Activated naive CD4-positive, alpha-beta T cell treated with anti-CD3 and anti-CD28 coated beads, Interleukin-2, amount 50 U/mL, for 24 hours (primary cell): ENCODE measurements at regions not wholly inside any gene's neighbourhood (a gene's known extent, or its start where the extent isn't known, plus 50 kb on each side); places are given as distances from the start of the nearest gene placed in this dataset.

Experiments used
- H3K27ac Mint-ChIP-seq: one replicate; pipeline ENCODE4 v1.8.0; 2021; ENCODE audit warnings: mild to moderate bottlenecking, mixed read lengths
- H3K27me3 Mint-ChIP-seq: one replicate; pipeline ENCODE4 v1.8.0; 2021; ENCODE audit warnings: mixed read lengths
- H3K36me3 Mint-ChIP-seq: one replicate; pipeline ENCODE4 v1.8.0; 2021; ENCODE audit warnings: mixed read lengths
- H3K4me1 Mint-ChIP-seq: one replicate; pipeline ENCODE4 v1.8.0; 2021; ENCODE audit warnings: mixed read lengths
- H3K4me3 Mint-ChIP-seq: one replicate; pipeline ENCODE4 v1.8.0; 2021; ENCODE audit warnings: mild to moderate bottlenecking, mixed read lengths
- H3K9me3 Mint-ChIP-seq: one replicate; pipeline ENCODE4 v1.8.0; 2021; ENCODE audit warnings: mixed read lengths

GRCh38 chr5:33361781-33362180, 79.0 kb upstream of the TARS1 start:
- H3K4me1 Mint-ChIP-seq = no peaks in the 10 kb centered on the region

GRCh38 chr5:33362915-33363314, 77.8 kb upstream of the TARS1 start:
- Mint-ChIP-seq H3K27me3 (peaks cover 3% of the 10 kb centered on the region), H3K4me1 (no peaks in the 10 kb centered on the region), H3K27ac (no peak overlapping the region), H3K4me3 (no peak overlapping the region), H3K36me3 (no peaks in the 10 kb centered on the region), H3K9me3 (no peaks in the 10 kb centered on the region)

More at GRCh38 chr5:33361781-33362180, 79.0 kb upstream of the TARS1 start:
- H3K36me3 Mint-ChIP-seq = no peaks in the 10 kb centered on the region
- H3K9me3 Mint-ChIP-seq = no peaks in the 10 kb centered on the region
- H3K4me3 Mint-ChIP-seq = no peak overlapping the region
- peaks cover 3% of the 10 kb centered on the region for H3K27me3 Mint-ChIP-seq
- H3K27ac Mint-ChIP-seq = no peak overlapping the region

- no peak overlapping the region for H3K27ac Mint-ChIP-seq
- H3K4me1 Mint-ChIP-seq = no peaks in the 10 kb centered on the region
- H3K27me3 Mint-ChIP-seq = peaks cover 1% of the 10 kb centered on the region
- H3K36me3 Mint-ChIP-seq = no peaks in the 10 kb centered on the region
- no peaks in the 10 kb centered on the region for H3K9me3 Mint-ChIP-seq
- H3K4me3 Mint-ChIP-seq = no peak overlapping the region
These were observed 77.2 kb upstream of the TARS1 start for GRCh38 chr5:33363537-33363936.

GRCh38 chr5:33364406-33364805, 76.4 kb upstream of the TARS1 start:
- H3K4me1 Mint-ChIP-seq = no peaks in the 10 kb centered on the region
- no peaks in the 10 kb centered on the region for H3K9me3 Mint-ChIP-seq
- peaks cover 1% of the 10 kb centered on the region for H3K27me3 Mint-ChIP-seq
- H3K36me3 Mint-ChIP-seq = no peaks in the 10 kb centered on the region
- H3K4me3 Mint-ChIP-seq = no peak overlapping the region
- no peak overlapping the region for H3K27ac Mint-ChIP-seq

- Mint-ChIP-seq H3K27ac (no peak overlapping the region), H3K27me3 (peaks cover 1% of the 10 kb centered on the region), H3K4me3 (no peak overlapping the region), H3K9me3 (no peaks in the 10 kb centered on the region), H3K4me1 (no peaks in the 10 kb centered on the region), H3K36me3 (no peaks in the 10 kb centered on the region)
These were observed 73.3 kb upstream of the TARS1 start for GRCh38 chr5:33367416-33367815.

GRCh38 chr5:33369485-33370465, 71.0 kb upstream of the TARS1 start:
- Mint-ChIP-seq H3K27me3 (peaks cover under 1% of the 10 kb centered on the region), H3K36me3 (no peaks in the 10 kb centered on the region), H3K9me3 (no peaks in the 10 kb centered on the region), H3K4me3 (no peak overlapping the region), H3K4me1 (no peaks in the 10 kb centered on the region), H3K27ac (no peak overlapping the region)

- H3K4me1 Mint-ChIP-seq = no peaks in the 10 kb centered on the region
- no peak overlapping the region for H3K4me3 Mint-ChIP-seq
- H3K9me3 Mint-ChIP-seq = no peaks in the 10 kb centered on the region
- H3K27me3 Mint-ChIP-seq = peaks cover 1% of the 10 kb centered on the region
- no peaks in the 10 kb centered on the region for H3K36me3 Mint-ChIP-seq
- no peak overlapping the region for H3K27ac Mint-ChIP-seq
These were observed 70.3 kb upstream of the TARS1 start for GRCh38 chr5:33370466-33370859.

- no peaks in the 10 kb centered on the region for H3K9me3 Mint-ChIP-seq
- no peaks in the 10 kb centered on the region for H3K36me3 Mint-ChIP-seq
- no peak overlapping the region for H3K27ac Mint-ChIP-seq
- H3K27me3 Mint-ChIP-seq = peaks cover 1% of the 10 kb centered on the region
- H3K4me1 Mint-ChIP-seq = no peaks in the 10 kb centered on the region
- no peak overlapping the region for H3K4me3 Mint-ChIP-seq
These were observed 69.1 kb upstream of the TARS1 start for GRCh38 chr5:33371660-33372059.

GRCh38 chr5:33372721-33373472, 67.9 kb upstream of the TARS1 start:
- H3K9me3 Mint-ChIP-seq = no peaks in the 10 kb centered on the region
- peaks cover 1% of the 10 kb centered on the region for H3K27me3 Mint-ChIP-seq
- no peaks in the 10 kb centered on the region for H3K36me3 Mint-ChIP-seq
- H3K4me1 Mint-ChIP-seq = no peaks in the 10 kb centered on the region
- H3K27ac Mint-ChIP-seq = no peak overlapping the region
- no peak overlapping the region for H3K4me3 Mint-ChIP-seq

GRCh38 chr5:33375900-33376299, 64.9 kb upstream of the TARS1 start:
- Mint-ChIP-seq H3K36me3 (no peaks in the 10 kb centered on the region), H3K27ac (no peak overlapping the region), H3K27me3 (peaks cover 1% of the 10 kb centered on the region), H3K4me3 (no peak overlapping the region), H3K4me1 (no peaks in the 10 kb centered on the region), H3K9me3 (no peaks in the 10 kb centered on the region)

GRCh38 chr5:33379757-33380156, 61.0 kb upstream of the TARS1 start:
- Mint-ChIP-seq H3K27me3 (peaks cover 8% of the 10 kb centered on the region), H3K36me3 (no peaks in the 10 kb centered on the region), H3K4me1 (no peaks in the 10 kb centered on the region)

GRCh38 chr5:33381243-33381642, 59.5 kb upstream of the TARS1 start:
- H3K27ac Mint-ChIP-seq = no peak overlapping the region
- peaks cover 8% of the 10 kb centered on the region for H3K27me3 Mint-ChIP-seq
- H3K9me3 Mint-ChIP-seq = peaks cover 16% of the 10 kb centered on the region
- no peak overlapping the region for H3K4me3 Mint-ChIP-seq
- H3K36me3 Mint-ChIP-seq = no peaks in the 10 kb centered on the region
- no peaks in the 10 kb centered on the region for H3K4me1 Mint-ChIP-seq

More at GRCh38 chr5:33379757-33380156, 61.0 kb upstream of the TARS1 start:
- Mint-ChIP-seq H3K27ac (no peak overlapping the region), H3K9me3 (peaks cover 8% of the 10 kb centered on the region), H3K4me3 (no peak overlapping the region)
